ENCODE measurements at regions not wholly inside any gene's neighbourhood (a gene's known extent, or its start where the extent isn't known, plus 50 kb on each side); places are given as distances from the start of the nearest gene placed in this dataset.

GRCh38 chr10:118405928-118406327 is 63.8 kb upstream of the FAM204A start:
- peaks cover 21% of the 10 kb centered on the region for H3K4me1 Mint-ChIP-seq
- CTCF ChIA-PET: no interaction called here

GRCh38 chr10:118403967-118404366 is 61.8 kb upstream of the FAM204A start:
- ATAC-seq (no peak), DNase-seq (ENCODE audit: low spot score) (no peak)
- Mint-ChIP-seq H3K36me3 (no peaks in the 10 kb centered on the region), H3K4me3 (no peak overlapping the region), H3K27ac (no peak overlapping the region), H3K9me3 (peaks cover 14% of the 10 kb centered on the region), H3K4me1 (peaks cover 21% of the 10 kb centered on the region), H3K27me3 (ENCODE audit: low read depth) (no peaks in the 10 kb centered on the region)
- POLR2A ChIA-PET: no interaction called here
- no peak for TF ChIP-seq FOXK1 (CRISPR knock-in tag; IDR thresholded peaks at IDR 0.05)
- no peak for TF ChIP-seq ZSCAN18 (CRISPR knock-in tag; IDR thresholded peaks at IDR 0.05)
- TF ChIP-seq GTF2I (CRISPR knock-in tag; conservative IDR thresholded peaks at IDR 0.05): no peak
- no peak for TF ChIP-seq ZBTB21 (CRISPR knock-in tag; IDR thresholded peaks at IDR 0.05; ENCODE audit: borderline replicate concordance)
- TF ChIP-seq SP1 (CRISPR knock-in tag; conservative IDR thresholded peaks at IDR 0.05): no peak
- TF ChIP-seq ZNF425 (CRISPR knock-in tag; conservative IDR thresholded peaks at IDR 0.05): no peak
- TF ChIP-seq KAT7 (CRISPR knock-in tag; IDR thresholded peaks at IDR 0.05; ENCODE audit: borderline replicate concordance): no peak
- no peak for TF ChIP-seq SOX15 (CRISPR knock-in tag; IDR thresholded peaks at IDR 0.05)
- TF ChIP-seq JUN (CRISPR knock-in tag; IDR thresholded peaks at IDR 0.05): no peak
- CTCF ChIA-PET: no interaction called here

More at GRCh38 chr10:118405928-118406327, 63.8 kb upstream of the FAM204A start:
- no peak overlapping the region for H3K4me3 Mint-ChIP-seq
- H3K27me3 Mint-ChIP-seq (ENCODE audit: low read depth): no peaks in the 10 kb centered on the region
- DNase-seq (ENCODE audit: low spot score) (no peak), ATAC-seq (no peak)
- H3K36me3 Mint-ChIP-seq: no peaks in the 10 kb centered on the region
- POLR2A ChIA-PET: no interaction called here
- TF ChIP-seq E2F5 (CRISPR knock-in tag; IDR thresholded peaks at IDR 0.05) (no peak), MLX (CRISPR knock-in tag; IDR thresholded peaks at IDR 0.05) (no peak), ZNF281 (CRISPR knock-in tag; IDR thresholded peaks at IDR 0.05) (no peak), KAT7 (CRISPR knock-in tag; IDR thresholded peaks at IDR 0.05; ENCODE audit: borderline replicate concordance) (no peak), ATF3 (CRISPR knock-in tag; conservative IDR thresholded peaks at IDR 0.05) (no peak), EMX1 (CRISPR knock-in tag; IDR thresholded peaks at IDR 0.05) (no peak), GRHL2 (CRISPR knock-in tag; IDR thresholded peaks at IDR 0.05; ENCODE audit: insufficient replicate concordance, severe bottlenecking) (no peak), RORB (CRISPR knock-in tag; IDR thresholded peaks at IDR 0.05) (no peak), ZNF138 (CRISPR knock-in tag; conservative IDR thresholded peaks at IDR 0.05) (no peak), ZNF416 (CRISPR knock-in tag; IDR thresholded peaks at IDR 0.05) (no peak), ESRRA (CRISPR knock-in tag; IDR thresholded peaks at IDR 0.05; ENCODE audit: borderline replicate concordance) (no peak), STAT6 (CRISPR knock-in tag; conservative IDR thresholded peaks at IDR 0.05; ENCODE audit: low read depth) (no peak)
- no peak overlapping the region for H3K27ac Mint-ChIP-seq
- peaks cover 14% of the 10 kb centered on the region for H3K9me3 Mint-ChIP-seq
